Fibroblast of villous mesenchyme (primary cell): ENCODE measurements at regions not wholly inside any gene's neighbourhood (a gene's known extent, or its start where the extent isn't known, plus 50 kb on each side); places are given as distances from the start of the nearest gene placed in this dataset.

Experiments used
- DNase-seq: peaks from one replicate; pipeline ENCODE4 v3.0.0-alpha.2; 2010; ENCODE audit warnings: low read depth
- H3K4me3 ChIP-seq: 2 replicates; pipeline ENCODE4 v1.5.1; 2011; ENCODE audit warnings: low read depth, mild to moderate bottlenecking, low read length
- TF ChIP-seq, protein P1 (sequence below): IDR thresholded peaks from 2 replicates; pipeline ENCODE4 v1.5.1; 2012; ENCODE audit warnings: low read depth, mild to moderate bottlenecking, low read length; ENCODE audit not compliant: insufficient read depth

DNA sequence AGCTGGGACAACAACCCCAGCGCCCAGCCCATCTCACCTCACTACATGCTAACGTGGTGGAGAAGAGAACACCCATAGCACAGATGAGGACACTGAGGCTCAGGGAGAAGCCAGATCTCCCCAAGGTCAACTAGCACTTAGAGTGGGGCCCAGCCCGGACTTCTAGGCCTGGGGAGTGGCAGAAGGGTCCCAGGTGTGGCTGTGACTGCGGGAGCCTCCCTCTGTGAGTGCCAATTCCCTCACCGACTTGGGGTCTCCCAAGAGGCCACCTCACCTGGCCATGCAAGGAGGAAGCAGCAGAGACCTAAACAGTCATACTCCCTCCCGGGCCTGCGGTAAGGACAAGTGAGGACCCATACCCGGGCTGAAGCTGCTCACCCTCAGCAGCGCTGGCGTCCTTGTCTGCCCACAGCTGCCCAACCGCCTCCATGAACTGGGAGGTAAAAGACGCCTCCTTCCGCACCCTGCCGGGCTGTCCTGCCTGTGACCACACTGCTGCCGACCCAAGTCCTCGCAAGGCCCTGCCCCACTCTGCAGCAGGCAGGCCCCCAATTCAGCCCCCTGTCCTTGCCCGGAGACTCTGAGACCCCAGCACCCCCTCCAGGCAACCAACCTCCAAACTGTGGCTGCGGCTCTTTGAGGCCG is 93.2 kb upstream of the RTL6 start:
- TF ChIP-seq, protein P1, sequence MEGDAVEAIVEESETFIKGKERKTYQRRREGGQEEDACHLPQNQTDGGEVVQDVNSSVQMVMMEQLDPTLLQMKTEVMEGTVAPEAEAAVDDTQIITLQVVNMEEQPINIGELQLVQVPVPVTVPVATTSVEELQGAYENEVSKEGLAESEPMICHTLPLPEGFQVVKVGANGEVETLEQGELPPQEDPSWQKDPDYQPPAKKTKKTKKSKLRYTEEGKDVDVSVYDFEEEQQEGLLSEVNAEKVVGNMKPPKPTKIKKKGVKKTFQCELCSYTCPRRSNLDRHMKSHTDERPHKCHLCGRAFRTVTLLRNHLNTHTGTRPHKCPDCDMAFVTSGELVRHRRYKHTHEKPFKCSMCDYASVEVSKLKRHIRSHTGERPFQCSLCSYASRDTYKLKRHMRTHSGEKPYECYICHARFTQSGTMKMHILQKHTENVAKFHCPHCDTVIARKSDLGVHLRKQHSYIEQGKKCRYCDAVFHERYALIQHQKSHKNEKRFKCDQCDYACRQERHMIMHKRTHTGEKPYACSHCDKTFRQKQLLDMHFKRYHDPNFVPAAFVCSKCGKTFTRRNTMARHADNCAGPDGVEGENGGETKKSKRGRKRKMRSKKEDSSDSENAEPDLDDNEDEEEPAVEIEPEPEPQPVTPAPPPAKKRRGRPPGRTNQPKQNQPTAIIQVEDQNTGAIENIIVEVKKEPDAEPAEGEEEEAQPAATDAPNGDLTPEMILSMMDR, result no peak
- DNase-seq, result no peak

DNA sequence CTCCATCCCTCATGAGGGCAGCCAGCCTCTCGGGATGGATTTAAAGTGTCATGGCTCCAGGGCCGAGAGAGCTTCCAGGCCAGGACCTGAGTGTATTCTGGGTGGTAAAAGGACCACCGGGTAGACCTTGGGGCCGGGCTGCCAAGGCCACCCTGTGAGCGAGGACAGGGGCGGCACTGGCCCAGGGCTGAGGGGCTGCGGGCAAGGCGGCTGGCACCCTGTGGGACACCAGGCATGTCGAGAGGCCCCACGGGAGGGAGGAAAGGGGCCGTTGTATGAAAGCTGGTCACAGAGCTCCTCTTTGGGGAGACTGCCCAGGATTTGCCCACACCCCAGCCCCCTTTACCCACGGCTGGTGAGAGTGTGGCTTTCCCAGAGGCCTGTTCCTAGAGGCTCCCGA is 92.3 kb upstream of the RTL6 start:
- DNase-seq, result no peak
- TF ChIP-seq, protein P1, result no peak

More for the DNA sequence above, 93.2 kb upstream of the RTL6 start:
- H3K4me3 ChIP-seq, result no peak overlapping the region

DNA sequence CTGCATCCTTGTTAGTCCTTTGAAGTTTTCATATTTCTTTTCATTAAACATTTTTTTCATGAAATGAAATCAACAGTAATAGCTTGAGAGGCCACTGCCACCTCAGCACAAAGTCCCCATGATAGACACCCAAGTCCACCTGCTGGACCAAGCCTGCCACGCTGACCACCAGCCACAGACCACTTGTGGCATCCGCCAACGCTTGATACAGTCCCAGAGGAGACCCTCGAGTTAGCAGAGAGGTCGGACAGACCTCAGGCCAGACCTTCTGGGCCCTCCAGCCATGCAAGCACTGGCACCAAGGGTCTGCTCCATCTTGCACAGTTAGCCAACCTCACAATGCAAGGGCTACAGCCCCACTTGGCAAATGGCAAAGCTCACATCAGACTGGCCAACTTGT is 91.8 kb upstream of the RTL6 start:
- TF ChIP-seq, protein P1, result no peak

More for the DNA sequence above, 92.3 kb upstream of the RTL6 start:
- H3K4me3 ChIP-seq, result no peak overlapping the region

DNA sequence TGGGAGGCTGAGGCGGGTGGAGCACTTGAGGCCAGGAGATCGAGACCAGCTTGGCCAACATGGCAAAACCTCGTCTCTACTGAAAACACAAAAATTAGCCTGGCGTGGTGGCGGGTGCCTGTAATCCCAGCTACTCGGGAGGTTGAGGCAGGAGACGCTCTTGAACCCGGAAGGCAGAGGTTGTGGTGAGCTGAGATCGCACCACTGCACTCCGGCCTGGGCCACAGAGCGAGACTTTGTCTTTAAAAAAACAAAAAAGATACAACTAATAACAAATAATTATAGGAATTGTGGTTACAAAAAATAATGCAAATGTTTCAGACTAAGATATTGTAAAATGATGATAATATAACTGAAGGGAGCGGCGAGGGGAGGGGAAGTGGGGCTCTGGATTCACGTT is 90.3 kb upstream of the RTL6 start:
- DNase-seq, result no peak
- no peak overlapping the region for H3K4me3 ChIP-seq
- TF ChIP-seq, protein P1, result no peak

More for the DNA sequence above, 91.8 kb upstream of the RTL6 start:
- no peak for DNase-seq
- H3K4me3 ChIP-seq, result no peak overlapping the region

DNA sequence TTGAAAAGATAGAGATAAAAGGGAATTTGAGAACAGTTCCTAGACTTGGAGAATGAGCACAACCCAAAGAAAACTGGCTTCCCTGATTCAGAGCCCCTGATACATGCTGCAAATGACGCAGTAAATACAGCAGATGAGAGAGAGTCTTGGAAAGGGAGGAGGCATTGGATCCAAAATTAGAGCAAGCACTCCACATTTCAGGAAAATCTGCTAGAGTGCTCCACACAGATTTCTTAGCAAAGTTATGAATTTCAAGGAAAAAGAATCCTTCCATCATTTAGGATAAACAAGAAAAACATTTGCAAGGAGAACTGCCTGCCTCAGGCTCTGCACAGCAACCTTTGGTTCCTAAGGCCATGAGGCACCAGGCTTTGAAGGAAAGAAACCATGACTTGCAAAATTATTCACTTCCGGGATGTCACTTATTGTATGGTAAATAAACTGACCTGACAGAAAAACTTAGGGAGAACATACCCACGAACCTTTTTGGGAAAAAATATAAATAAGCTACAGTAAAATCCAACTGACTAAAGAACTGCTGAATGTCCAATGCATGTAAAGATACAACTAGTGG is 89.8 kb upstream of the RTL6 start:
- no peak overlapping the region for H3K4me3 ChIP-seq
- no peak for DNase-seq
- TF ChIP-seq, protein P1, result no peak

DNA sequence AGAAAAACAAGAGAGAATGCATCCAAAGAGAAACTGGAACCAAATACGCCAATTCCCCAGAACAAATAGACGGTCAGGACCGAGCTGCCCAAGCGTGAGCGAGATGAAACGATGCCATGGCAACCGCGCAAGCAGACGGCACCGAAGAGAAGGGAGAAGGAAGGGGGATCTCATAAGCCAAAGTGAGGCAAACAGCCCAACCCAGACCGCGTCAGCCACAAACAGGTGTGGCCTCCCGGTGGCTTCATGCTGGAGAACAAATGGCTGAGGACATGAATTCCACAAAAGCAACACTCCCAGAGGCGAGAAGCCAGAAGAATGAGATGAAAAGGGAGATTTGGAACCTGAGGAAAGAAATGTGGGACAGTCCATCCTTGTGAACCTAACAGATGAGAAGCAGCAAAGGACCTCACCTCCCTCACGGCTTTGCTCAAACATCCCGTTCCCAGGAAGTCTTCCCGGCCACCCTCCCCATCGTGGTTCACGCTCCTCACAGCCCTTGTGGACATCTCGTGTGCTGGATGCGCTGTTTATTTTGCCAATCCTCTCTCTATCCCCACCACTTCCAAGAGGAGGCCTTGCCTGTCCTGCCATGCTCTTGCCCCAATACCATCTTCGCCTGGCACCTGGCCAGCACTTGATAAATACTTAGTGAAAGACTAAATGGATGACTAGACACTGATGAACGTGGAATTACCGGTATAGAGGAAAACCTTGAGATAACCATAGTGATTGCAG is 89.1 kb upstream of the RTL6 start:
- TF ChIP-seq, protein P1, result no peak
- no peak overlapping the region for H3K4me3 ChIP-seq
- DNase-seq, result no peak
